ENCODE measurements at regions not wholly inside any gene's neighbourhood (a gene's known extent, or its start where the extent isn't known, plus 50 kb on each side); places are given as distances from the start of the nearest gene placed in this dataset.

- Histone ChIP-seq H2BK15ac (ENCODE audit: low read depth, low read length) (no peak overlapping the region), H3K79me1 (ENCODE audit: insufficient read depth, low read depth, low read length, poor library complexity, severe bottlenecking) (no peaks in the 10 kb centered on the region), H2BK20ac (ENCODE audit: low read depth, low read length, poor library complexity, severe bottlenecking) (no peak overlapping the region), H2AK5ac (ENCODE audit: insufficient read length, low read length) (no peak overlapping the region), H4K8ac (replicated peaks; ENCODE audit: insufficient read length, low read depth, low read length) (no peak overlapping the region), H4K20me1 (ENCODE audit: control insufficient read depth, insufficient read depth, insufficient read length) (no peaks in the 10 kb centered on the region), H3K27ac (ENCODE audit: insufficient read length, low read depth, low read length) (no peak overlapping the region), H3K23ac (ENCODE audit: insufficient read length, low read depth, low read length) (no peak overlapping the region), H3K9me3 (ENCODE audit: control insufficient read depth, low read depth, low read length) (no peaks in the 10 kb centered on the region), H2BK120ac (ENCODE audit: low read depth, low read length, poor library complexity, severe bottlenecking) (no peak overlapping the region), H2BK5ac (ENCODE audit: insufficient read length, low read length) (no peak overlapping the region), H3K4me2 (ENCODE audit: insufficient read depth, insufficient read length, low read length) (no peak overlapping the region), H4K91ac (ENCODE audit: insufficient read length, low read depth, low read length) (no peak overlapping the region), H3K56ac (ENCODE audit: insufficient read length, low read depth, low read length) (no peak overlapping the region), H3K18ac (ENCODE audit: insufficient read length, low read depth, low read length) (no peak overlapping the region), H2BK12ac (ENCODE audit: insufficient read length, low read depth, low read length) (no peak overlapping the region), H3T11ph (ENCODE audit: low read length) (no peak overlapping the region), H3K14ac (ENCODE audit: insufficient read depth, low read length) (0 out of 2 replicates have a peak overlapping the region, but pooled peaks have one; percentile 5), H3K23me2 (ENCODE audit: insufficient read length, low read depth, low read length, poor library complexity, severe bottlenecking) (no peaks in the 10 kb centered on the region), H3K4ac (ENCODE audit: low read depth, low read length) (no peak overlapping the region), H4K5ac (ENCODE audit: insufficient read length, low read depth, low read length) (no peak overlapping the region), H2AFZ (ENCODE audit: low read length) (no peak overlapping the region), H3K79me2 (ENCODE audit: insufficient read depth, low read length) (no peaks in the 10 kb centered on the region), H3K27me3 (ENCODE audit: insufficient read depth, low read length) (no peaks in the 10 kb centered on the region), H3K9ac (ENCODE audit: extremely low read depth, insufficient read length, low read length) (no peak overlapping the region), H3K4me1 (ENCODE audit: insufficient read depth, low read length) (no peaks in the 10 kb centered on the region)
- Mint-ChIP-seq H3K36me3 (ENCODE audit: insufficient read depth in 1 of 3, low read depth in 3 of 3) (no peaks in the 10 kb centered on the region; a peak in 1 of 7 replicates), H3K4me3 (no peak overlapping the region), H3K4me1 (peaks cover 0 to 3% of the 10 kb centered on the region in 2 experiments; a peak in 1 of 4 replicates), H3K27ac (peak overlapping the region in 1 of 3 experiments; percentile 62; a peak in 1 of 7 replicates), H3K9me3 (no peaks in the 10 kb centered on the region), H3K27me3 (ENCODE audit: low read depth) (no peaks in the 10 kb centered on the region)
- no peak for DNase-seq
- no peak for TF ChIP-seq CTCF (conservative IDR thresholded peaks at IDR 0.05)
- WGBS (ENCODE audit: extremely low coverage, insufficient read length, low lambda C conversion rate) = no CpG with 5 or more reads among the region's 5 CpGs
These were observed 121.8 kb downstream of the TBC1D30 start for GRCh38 chr12:64946132-64946829.
